H1 (cell line): ENCODE measurements at regions not wholly inside any gene's neighbourhood (a gene's known extent, or its start where the extent isn't known, plus 50 kb on each side); places are given as distances from the start of the nearest gene placed in this dataset.

Experiments
- CTCF ChIP-seq, 3 experiments: IDR thresholded peaks; 1 replicate in 2 of 3; 2 replicates in 1 of 3; pipeline versions ENCODE4 v1.5.1 to v1.6.1; 2011; ENCODE audit warnings: low read length in 3 of 3, mild to moderate bottlenecking in 3 of 3, inconsistent platforms in 2 of 3, low read depth in 1 of 3, moderate library complexity in 1 of 3; ENCODE audit not compliant: insufficient read depth in 1 of 3; ENCODE audit errors: control extremely low read depth in 1 of 3
- JUN ChIP-seq: IDR thresholded peaks from 2 replicates; pipeline ENCODE4 v1.6.1; 2011; ENCODE audit warnings: low read depth, mild to moderate bottlenecking, improper control_type of control experiment, low read length
- TAF1 ChIP-seq: IDR thresholded peaks from 2 replicates; pipeline ENCODE4 v1.6.1; 2011; ENCODE audit warnings: mild to moderate bottlenecking, low read depth, low read length
- USF2 ChIP-seq: IDR thresholded peaks from 2 replicates; pipeline ENCODE4 v1.6.1; 2011; ENCODE audit warnings: low read length, improper control_type of control experiment
- YY1 ChIP-seq: IDR thresholded peaks from 2 replicates; pipeline ENCODE4 v1.6.1; 2011; ENCODE audit warnings: low read depth, mild to moderate bottlenecking, low read length

- no peak for TF ChIP-seq CTCF (IDR thresholded peaks at IDR 0.05; ENCODE audit: control extremely low read depth in 1 of 3, insufficient read depth in 1 of 3, low read depth in 1 of 3, low read length in 3 of 3)
- TF ChIP-seq USF2, result no peak
- TF ChIP-seq TAF1, result no peak
- no peak for TF ChIP-seq JUN
- no peak for TF ChIP-seq YY1
Observed at GRCh38 chr22:49320714-49321476, 506.8 kb downstream of the BRD1 start.
